ENCODE measurements at regions not wholly inside any gene's neighbourhood (a gene's known extent, or its start where the extent isn't known, plus 50 kb on each side); places are given as distances from the start of the nearest gene placed in this dataset.

DNA sequence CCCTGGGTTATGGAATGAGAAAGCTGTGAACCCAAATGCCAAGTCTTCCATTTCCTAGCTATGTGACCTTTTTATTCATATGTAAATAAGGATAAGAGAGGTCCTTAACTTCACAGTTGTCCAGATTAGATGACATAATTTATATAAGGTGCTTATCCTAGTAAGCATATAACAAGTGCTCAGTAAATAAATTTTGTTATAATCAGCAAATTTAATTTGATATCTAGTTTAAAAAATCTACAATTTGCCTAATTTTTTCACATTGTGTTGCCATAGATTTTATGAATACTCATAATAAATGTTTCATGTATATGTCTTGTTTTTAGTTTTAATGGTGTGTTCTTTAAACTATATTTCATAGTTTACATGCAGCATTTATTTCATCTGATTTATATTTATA, 130.4 kb upstream of the SPRY1 start:
- ChIA-PET POLR2A (interaction anchor here in 1 of 2 donors (0.6 kb wide), 1 partner anchor 13 kb away, joined by 4 read pairs; no protein-coding TSS in a partner anchor), CTCF (no interaction called here)
- DNase-seq (no peak), ATAC-seq (replicated peaks in 1 of 4) (no peak)
- no peaks in the 10 kb centered on the region for H3K9me3 ChIP-seq
- H3K4me1 ChIP-seq (ENCODE audit: control insufficient read depth in 1 of 2, extremely low read depth in 1 of 2, insufficient read depth in 2 of 2, low read length in 2 of 2) = no peaks in the 10 kb centered on the region
- Mint-ChIP-seq H3K27ac (no peak overlapping the region), H3K4me3 (no peak overlapping the region), H3K36me3 (peaks cover 42% of the 10 kb centered on the region), H3K4me1 (no peaks in the 10 kb centered on the region), H3K27me3 (no peaks in the 10 kb centered on the region), H3K9me3 (no peaks in the 10 kb centered on the region)
- no peaks in the 10 kb centered on the region for H3K36me3 ChIP-seq (ENCODE audit: control insufficient read depth in 2 of 2, extremely low read depth in 1 of 2, insufficient read depth in 1 of 2, low read length in 1 of 2)
- no peaks in the 10 kb centered on the region for H3K27me3 ChIP-seq (replicated peaks in 1 of 2; ENCODE audit: control insufficient read depth in 2 of 2, extremely low read depth in 1 of 2, insufficient read depth in 2 of 2, low read length in 1 of 2)
- H3K27ac ChIP-seq (ENCODE audit: low read length) = no peak overlapping the region
- no peak overlapping the region for H3K4me3 ChIP-seq (ENCODE audit: control insufficient read depth in 1 of 2, extremely low read depth in 1 of 2, low read length in 1 of 2)

DNA sequence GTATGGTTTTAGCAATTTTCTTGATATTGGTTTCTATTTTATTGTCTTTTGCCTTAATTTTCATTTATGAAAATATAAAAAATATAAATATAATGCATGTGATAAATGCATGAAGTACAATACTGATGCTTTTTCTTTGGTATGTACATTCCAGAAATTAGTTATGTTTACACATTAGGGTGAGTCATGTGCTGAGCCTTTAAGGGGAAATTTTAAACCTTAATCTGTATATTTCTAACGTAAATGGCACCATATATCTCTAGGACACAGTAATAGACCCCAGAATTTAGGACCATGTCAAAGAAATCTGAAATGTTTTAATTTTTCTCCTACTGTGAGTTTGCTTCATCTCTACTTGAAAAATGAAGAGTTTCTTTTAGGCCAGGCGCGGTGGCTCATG, 117.8 kb upstream of the SPRY1 start:
- peaks cover 49% of the 10 kb centered on the region for H3K36me3 Mint-ChIP-seq
- POLR2A ChIA-PET = no interaction called here
- H3K36me3 ChIP-seq (ENCODE audit: control insufficient read depth in 2 of 2, extremely low read depth in 1 of 2, insufficient read depth in 1 of 2, low read length in 1 of 2) = no peaks in the 10 kb centered on the region

DNA sequence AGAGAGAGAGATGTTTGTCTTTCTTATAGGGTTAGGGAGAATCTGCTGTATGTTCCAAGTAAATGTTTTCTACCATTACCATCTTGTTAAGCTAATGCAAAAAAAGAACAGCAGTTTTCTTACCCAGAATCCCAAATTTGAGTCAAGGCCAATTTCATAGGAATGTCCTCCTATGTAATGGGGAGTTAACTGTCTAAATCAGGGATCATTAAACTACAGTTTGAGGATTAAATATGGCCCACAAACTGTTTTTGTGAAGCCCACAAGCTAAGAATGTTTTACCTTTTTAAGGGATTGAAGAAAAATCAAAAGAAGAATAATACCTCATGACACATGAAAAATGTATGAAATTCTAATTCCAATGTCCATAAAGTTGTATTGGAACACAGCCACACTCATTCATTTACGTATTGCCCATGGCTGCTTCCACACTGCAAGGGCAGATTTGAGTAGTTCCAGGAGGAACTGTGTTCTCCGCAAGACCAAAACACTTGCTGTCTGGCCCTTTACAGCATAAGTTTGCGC, 113.2 kb upstream of the SPRY1 start:
- CTCF ChIA-PET = no interaction called here

More for the DNA sequence above, 117.8 kb upstream of the SPRY1 start:
- no peaks in the 10 kb centered on the region for H3K4me1 Mint-ChIP-seq
- Histone ChIP-seq H3K4me1 (ENCODE audit: control insufficient read depth in 1 of 2, extremely low read depth in 1 of 2, insufficient read depth in 2 of 2, low read length in 2 of 2) (no peaks in the 10 kb centered on the region), H3K27me3 (replicated peaks in 1 of 2; ENCODE audit: control insufficient read depth in 2 of 2, extremely low read depth in 1 of 2, insufficient read depth in 2 of 2, low read length in 1 of 2) (no peaks in the 10 kb centered on the region), H3K27ac (ENCODE audit: low read length) (no peak overlapping the region), H3K9me3 (no peaks in the 10 kb centered on the region), H3K4me3 (ENCODE audit: control insufficient read depth in 1 of 2, extremely low read depth in 1 of 2, low read length in 1 of 2) (no peak overlapping the region)
- DNase-seq (no peak), ATAC-seq (replicated peaks in 1 of 4) (no peak)
- no peak overlapping the region for H3K27ac Mint-ChIP-seq
- CTCF ChIA-PET = no interaction called here
- H3K4me3 Mint-ChIP-seq = no peak overlapping the region
- WGBS (ENCODE audit: insufficient coverage) = no CpG with 5 or more reads among the region's 3 CpGs
- H3K9me3 Mint-ChIP-seq = peaks cover 3 to 11% (median 5%) of the 10 kb centered on the region in 3 donors
- H3K27me3 Mint-ChIP-seq = no peaks in the 10 kb centered on the region

DNA sequence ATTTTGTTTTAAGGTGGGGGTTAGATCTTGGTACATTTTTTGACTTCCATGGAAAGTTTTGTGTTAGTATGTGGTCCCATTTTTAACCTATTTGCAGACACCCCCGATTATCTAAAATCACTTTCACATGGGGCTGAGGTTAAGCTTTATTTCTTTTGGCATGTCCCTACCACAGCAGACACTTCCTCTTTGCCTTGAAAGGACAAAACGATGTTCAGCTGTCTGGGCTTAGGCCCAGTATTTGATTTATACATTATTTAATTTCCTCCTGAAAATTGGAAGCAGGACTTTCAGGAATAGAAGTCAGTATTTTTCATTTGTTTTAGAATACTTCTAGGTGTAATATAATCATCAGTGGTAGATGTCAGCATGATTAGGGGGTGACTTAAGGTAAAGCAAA, 112.4 kb upstream of the SPRY1 start:
- Mint-ChIP-seq H3K4me1 (peaks cover 0 to 7% (median 0%) of the 10 kb centered on the region in 3 donors), H3K9me3 (peaks cover 12 to 18% (median 18%) of the 10 kb centered on the region in 3 donors), H3K36me3 (peaks cover 53% of the 10 kb centered on the region), H3K27ac (no peak overlapping the region), H3K4me3 (no peak overlapping the region), H3K27me3 (no peaks in the 10 kb centered on the region)
- Histone ChIP-seq H3K9me3 (no peaks in the 10 kb centered on the region), H3K27ac (ENCODE audit: low read length) (no peak overlapping the region), H3K27me3 (replicated peaks in 1 of 2; ENCODE audit: control insufficient read depth in 2 of 2, extremely low read depth in 1 of 2, insufficient read depth in 2 of 2, low read length in 1 of 2) (no peaks in the 10 kb centered on the region), H3K4me3 (ENCODE audit: control insufficient read depth in 1 of 2, extremely low read depth in 1 of 2, low read length in 1 of 2) (no peak overlapping the region), H3K36me3 (ENCODE audit: control insufficient read depth in 2 of 2, extremely low read depth in 1 of 2, insufficient read depth in 1 of 2, low read length in 1 of 2) (peaks cover 0 to 2% of the 10 kb centered on the region in 2 donors), H3K4me1 (ENCODE audit: control insufficient read depth in 1 of 2, extremely low read depth in 1 of 2, insufficient read depth in 2 of 2, low read length in 2 of 2) (no peaks in the 10 kb centered on the region)
- CTCF ChIA-PET = no interaction called here
- POLR2A ChIA-PET = no interaction called here
- WGBS (ENCODE audit: insufficient coverage) = no CpG with 5 or more reads among the region's 2 CpGs
- DNase-seq = no peak
- ATAC-seq (replicated peaks in 1 of 4) = no peak

More for the DNA sequence above, 113.2 kb upstream of the SPRY1 start:
- no peak overlapping the region for H3K27ac Mint-ChIP-seq
- DNase-seq (no peak), ATAC-seq (replicated peaks in 1 of 4) (no peak)
- H3K4me3 Mint-ChIP-seq = no peak overlapping the region
- WGBS (ENCODE audit: insufficient coverage) = 100% methylated on average over 2 of the region's 3 CpGs
- Histone ChIP-seq H3K4me1 (ENCODE audit: control insufficient read depth in 1 of 2, extremely low read depth in 1 of 2, insufficient read depth in 2 of 2, low read length in 2 of 2) (no peaks in the 10 kb centered on the region), H3K27ac (ENCODE audit: low read length) (no peak overlapping the region), H3K27me3 (replicated peaks in 1 of 2; ENCODE audit: control insufficient read depth in 2 of 2, extremely low read depth in 1 of 2, insufficient read depth in 2 of 2, low read length in 1 of 2) (no peaks in the 10 kb centered on the region), H3K9me3 (no peaks in the 10 kb centered on the region), H3K36me3 (ENCODE audit: control insufficient read depth in 2 of 2, extremely low read depth in 1 of 2, insufficient read depth in 1 of 2, low read length in 1 of 2) (peaks cover 0 to 2% of the 10 kb centered on the region in 2 donors), H3K4me3 (ENCODE audit: control insufficient read depth in 1 of 2, extremely low read depth in 1 of 2, low read length in 1 of 2) (no peak overlapping the region)
- peaks cover 11 to 13% (median 11%) of the 10 kb centered on the region in 3 donors for H3K9me3 Mint-ChIP-seq
- POLR2A ChIA-PET = no interaction called here
- H3K27me3 Mint-ChIP-seq = no peaks in the 10 kb centered on the region
- H3K4me1 Mint-ChIP-seq = peaks cover 0 to 6% (median 0%) of the 10 kb centered on the region in 3 donors
- peaks cover 47% of the 10 kb centered on the region for H3K36me3 Mint-ChIP-seq

DNA sequence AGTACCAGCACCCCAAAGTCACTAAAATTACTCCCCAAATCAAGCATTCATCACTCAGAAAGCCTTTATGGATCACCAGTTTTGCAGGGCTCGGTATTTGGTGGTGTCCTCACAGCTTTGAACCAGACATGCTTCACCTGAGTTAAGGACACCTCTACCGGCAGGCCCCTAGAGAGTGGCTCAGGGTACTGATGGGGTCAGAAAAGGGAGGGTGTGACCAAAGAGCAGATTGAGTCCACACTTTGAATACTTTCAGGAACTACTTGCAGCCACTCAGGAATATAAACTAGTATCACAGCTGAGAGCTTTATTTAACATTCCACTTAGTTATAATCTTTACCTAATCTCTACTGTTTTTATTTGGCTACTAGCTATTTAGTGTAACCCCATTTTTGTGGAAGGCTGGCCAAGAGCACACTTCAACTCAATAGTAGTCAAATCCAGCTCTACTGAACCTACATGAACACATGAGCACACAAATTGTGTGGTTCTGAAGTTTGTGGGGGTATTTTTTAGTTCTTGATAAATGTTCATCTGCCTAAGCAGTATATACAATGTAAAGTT, 109.6 kb upstream of the SPRY1 start:
- Mint-ChIP-seq H3K27me3 (no peaks in the 10 kb centered on the region), H3K27ac (no peak overlapping the region), H3K9me3 (peaks cover 28 to 46% (median 42%) of the 10 kb centered on the region in 3 donors), H3K4me1 (peaks cover 0 to 7% (median 0%) of the 10 kb centered on the region in 3 donors), H3K36me3 (peaks cover 75% of the 10 kb centered on the region), H3K4me3 (no peak overlapping the region)
- Histone ChIP-seq H3K36me3 (ENCODE audit: control insufficient read depth in 2 of 2, extremely low read depth in 1 of 2, insufficient read depth in 1 of 2, low read length in 1 of 2) (peaks cover 0 to 2% of the 10 kb centered on the region in 2 donors), H3K27me3 (replicated peaks in 1 of 2; ENCODE audit: control insufficient read depth in 2 of 2, extremely low read depth in 1 of 2, insufficient read depth in 2 of 2, low read length in 1 of 2) (no peaks in the 10 kb centered on the region), H3K4me3 (ENCODE audit: control insufficient read depth in 1 of 2, extremely low read depth in 1 of 2, low read length in 1 of 2) (no peak overlapping the region), H3K4me1 (ENCODE audit: control insufficient read depth in 1 of 2, extremely low read depth in 1 of 2, insufficient read depth in 2 of 2, low read length in 2 of 2) (no peaks in the 10 kb centered on the region), H3K27ac (ENCODE audit: low read length) (no peak overlapping the region), H3K9me3 (peaks cover 11% of the 10 kb centered on the region)
- DNase-seq (no peak), ATAC-seq (replicated peaks in 1 of 4) (no peak)
- WGBS (ENCODE audit: insufficient coverage) = no CpG with 5 or more reads among the region's 2 CpGs
- POLR2A ChIA-PET = no interaction called here
- CTCF ChIA-PET = no interaction called here

DNA sequence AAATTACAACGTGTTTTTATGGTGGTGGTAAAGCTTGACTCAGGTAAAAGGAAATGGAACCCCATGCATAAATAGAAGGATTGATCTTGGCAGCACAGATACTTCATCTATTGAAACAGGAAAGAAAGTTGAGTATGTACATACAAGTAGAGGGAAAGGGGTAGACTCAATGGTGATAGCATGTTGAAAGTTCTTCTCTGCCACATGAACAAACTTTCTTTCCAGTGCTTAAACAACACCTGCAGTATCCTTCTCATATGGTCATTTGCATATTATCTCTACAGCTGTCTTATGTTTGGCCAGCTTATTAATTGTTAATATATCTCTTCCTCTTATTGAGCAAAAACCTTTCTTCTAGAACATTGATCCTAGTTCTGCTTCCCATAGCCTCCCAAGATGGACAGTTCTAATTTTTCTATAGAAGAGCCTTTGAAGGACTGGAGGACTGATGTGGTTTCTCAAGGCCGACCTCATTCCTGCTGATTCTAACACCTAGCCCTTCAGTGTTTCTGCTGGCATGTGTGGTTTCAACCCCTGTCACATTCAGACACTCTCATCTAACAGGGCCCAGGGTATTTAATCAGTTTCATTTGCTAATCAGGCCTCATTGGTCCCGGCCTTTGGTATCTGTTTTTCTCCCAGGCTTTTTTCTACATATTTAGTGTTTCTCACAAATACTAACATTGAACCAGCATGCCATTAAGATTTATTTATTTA, 108.1 kb upstream of the SPRY1 start:
- H3K27me3 ChIP-seq (replicated peaks in 1 of 2; ENCODE audit: control insufficient read depth in 2 of 2, extremely low read depth in 1 of 2, insufficient read depth in 2 of 2, low read length in 1 of 2) = no peaks in the 10 kb centered on the region
- DNase-seq (no peak), ATAC-seq (replicated peaks in 1 of 4) (no peak)
- no peak overlapping the region for H3K4me3 ChIP-seq (ENCODE audit: control insufficient read depth in 1 of 2, extremely low read depth in 1 of 2, low read length in 1 of 2)
- H3K4me1 ChIP-seq (ENCODE audit: control insufficient read depth in 1 of 2, extremely low read depth in 1 of 2, insufficient read depth in 2 of 2, low read length in 2 of 2) = no peaks in the 10 kb centered on the region
- ChIA-PET POLR2A (no interaction called here), CTCF (no interaction called here)
- H3K36me3 ChIP-seq (ENCODE audit: control insufficient read depth in 2 of 2, extremely low read depth in 1 of 2, insufficient read depth in 1 of 2, low read length in 1 of 2) = peaks cover 0 to 2% of the 10 kb centered on the region in 2 donors
- peaks cover 0 to 7% (median 0%) of the 10 kb centered on the region in 3 donors for H3K4me1 Mint-ChIP-seq
- peaks cover 85% of the 10 kb centered on the region for H3K36me3 Mint-ChIP-seq
- H3K9me3 Mint-ChIP-seq = peaks cover 31 to 50% (median 45%) of the 10 kb centered on the region in 3 donors
- H3K27ac ChIP-seq (ENCODE audit: low read length) = no peak overlapping the region
- no peak overlapping the region for H3K27ac Mint-ChIP-seq
- WGBS (ENCODE audit: insufficient coverage) = 39% methylated on average over 2 of the region's 3 CpGs
- H3K27me3 Mint-ChIP-seq = no peaks in the 10 kb centered on the region
- H3K9me3 ChIP-seq = peaks cover 11% of the 10 kb centered on the region
- no peak overlapping the region for H3K4me3 Mint-ChIP-seq

All from T-cell (primary cell).